HepG2 (cell line): ENCODE measurements at regions not wholly inside any gene's neighbourhood (a gene's known extent, or its start where the extent isn't known, plus 50 kb on each side); places are given as distances from the start of the nearest gene placed in this dataset.

Experiments
- CHD4 ChIP-seq: fragments of 200-600 bp; sonication (generic); IDR thresholded peaks from 2 replicates; pipeline ENCODE4 v1.7.0; 2017; ENCODE audit warnings: mild to moderate bottlenecking, low read length, borderline replicate concordance
- CTCF ChIP-seq: sonication (generic); formaldehyde crosslinking; IDR thresholded peaks from 2 replicates; pipeline ENCODE4 v1.5.0; 2020; ENCODE audit warnings: mild to moderate bottlenecking, missing genetic modification reagents, moderate library complexity
- EZH2 ChIP-seq: conservative IDR thresholded peaks from 2 replicates; pipeline ENCODE4 v1.6.1; 2012; ENCODE audit warnings: mild to moderate bottlenecking, low read depth, low read length, moderate library complexity
- GATAD2A ChIP-seq: IDR thresholded peaks from 2 replicates; pipeline ENCODE4 v1.6.1; 2016
- MAFF ChIP-seq: IDR thresholded peaks from 2 replicates; pipeline ENCODE4 v1.6.1; 2011; ENCODE audit warnings: low read depth, low read length, improper control_type of control experiment
- MAX ChIP-seq: IDR thresholded peaks from 2 replicates; pipeline ENCODE4 v1.6.1; 2012; ENCODE audit warnings: inconsistent platforms
- ZNF136 ChIP-seq: sonication (generic); formaldehyde crosslinking; IDR thresholded peaks from 2 replicates; pipeline ENCODE4 v1.8.1; 2022; ENCODE audit warnings: low read depth, mild to moderate bottlenecking, moderate library complexity, missing genetic modification reagents

- no peak for TF ChIP-seq ZNF136 (CRISPR knock-in tag)
- TF ChIP-seq GATAD2A (CRISPR knock-in tag) = no peak
- no peak for TF ChIP-seq MAX
- no peak for TF ChIP-seq CTCF (CRISPR knock-in tag)
- TF ChIP-seq CHD4 = no peak
- no peak for TF ChIP-seq MAFF
- no peak for TF ChIP-seq EZH2
These were observed 314.0 kb downstream of the MEIS1 start for GRCh38 chr2:66748939-66749338.
